ENCODE measurements at regions not wholly inside any gene's neighbourhood (a gene's known extent, or its start where the extent isn't known, plus 50 kb on each side); places are given as distances from the start of the nearest gene placed in this dataset.
"Not testable (repeated sequence)": the region's sequence is repeated elsewhere in the genome, so short reads cannot be mapped to it uniquely, and the experiment has no call there.

- no peak for DNase-seq (ENCODE audit: low spot score)
Measured at GRCh38 chr16:65837464-65837863, 529.0 kb upstream of the CDH5 start.

DNA sequence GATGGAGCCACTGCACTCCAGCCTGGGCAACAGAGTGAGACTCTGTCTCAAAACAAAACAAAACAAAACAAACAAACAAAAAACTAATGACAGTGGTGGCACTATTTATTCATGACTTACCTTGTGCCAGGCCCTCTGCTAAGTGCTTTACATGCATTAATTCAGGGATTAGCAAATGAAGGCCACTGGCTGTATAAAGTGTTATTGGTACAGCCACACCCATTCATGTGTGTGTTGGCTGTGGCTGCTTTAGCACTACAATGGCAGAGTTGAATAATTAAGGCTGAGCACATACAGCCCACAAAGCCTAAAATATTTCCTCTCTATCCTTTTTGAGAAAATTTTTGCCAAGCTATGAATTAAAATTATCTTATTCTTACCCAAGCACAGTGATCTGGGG lies 531.8 kb upstream of the CDH5 start:
- DNase-seq (ENCODE audit: low spot score): no peak

- no peak for DNase-seq (ENCODE audit: low spot score)
Measured at GRCh38 chr16:65833171-65833871, 533.2 kb upstream of the CDH5 start.

- no peak for DNase-seq (ENCODE audit: low spot score)
Measured at GRCh38 chr16:65832679-65833078, 533.8 kb upstream of the CDH5 start.

GRCh38 chr16:65831903-65832666 lies 534.4 kb upstream of the CDH5 start:
- DNase-seq (ENCODE audit: low spot score): no peak

DNA sequence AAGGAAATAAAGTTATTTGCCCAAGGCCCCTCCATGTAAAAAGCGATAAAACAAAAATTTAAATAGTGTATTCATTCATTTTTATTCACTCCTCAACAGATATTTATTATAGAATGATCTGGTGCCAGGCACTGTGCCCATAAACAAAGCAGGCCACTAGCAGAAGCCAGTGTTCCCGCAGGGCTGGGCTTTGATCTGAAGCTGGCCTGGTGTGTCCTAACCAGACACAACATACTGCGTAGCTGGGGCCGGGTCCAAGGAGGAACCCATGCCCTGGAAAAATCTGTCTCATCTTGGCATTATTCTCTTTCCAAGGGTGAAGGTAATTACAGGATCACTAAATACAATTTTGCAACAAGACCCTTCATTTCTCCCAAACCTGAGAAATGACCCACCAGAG lies 537.4 kb upstream of the CDH5 start:
- no peak for DNase-seq (ENCODE audit: low spot score)

- no peak for DNase-seq (ENCODE audit: low spot score)
Measured at GRCh38 chr16:65828296-65828695, 538.2 kb upstream of the CDH5 start.

GRCh38 chr16:65827231-65827630 lies 539.3 kb upstream of the CDH5 start:
- no peak for DNase-seq (ENCODE audit: low spot score)

GRCh38 chr16:65825191-65825856 lies 541.2 kb upstream of the CDH5 start:
- DNase-seq (ENCODE audit: low spot score): no peak

GRCh38 chr16:65822148-65822547 lies 544.3 kb upstream of the CDH5 start:
- no peak for DNase-seq (ENCODE audit: low spot score)

- DNase-seq (ENCODE audit: low spot score): no peak
Measured at GRCh38 chr16:65819136-65819898, 547.2 kb upstream of the CDH5 start.

DNA sequence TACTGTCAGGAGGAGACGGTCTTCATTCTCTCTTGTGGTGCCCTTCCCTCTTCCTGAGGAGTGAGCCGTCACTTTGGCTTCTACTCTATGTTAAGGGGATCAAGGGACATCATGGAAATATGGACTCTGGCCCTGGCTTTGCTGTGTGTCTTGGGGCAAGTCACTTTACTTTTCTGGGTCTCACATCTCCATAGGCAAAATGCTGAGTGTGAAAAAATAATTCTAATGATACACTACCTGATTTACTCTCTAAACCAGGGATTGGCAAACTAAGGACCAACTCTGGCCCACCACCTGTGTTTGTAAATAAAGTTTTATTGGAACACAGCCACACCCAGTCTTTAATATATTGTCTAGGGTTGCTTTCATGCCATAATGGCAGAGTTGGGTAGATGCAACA lies 548.7 kb upstream of the CDH5 start:
- no peak for DNase-seq (ENCODE audit: low spot score)

DNA sequence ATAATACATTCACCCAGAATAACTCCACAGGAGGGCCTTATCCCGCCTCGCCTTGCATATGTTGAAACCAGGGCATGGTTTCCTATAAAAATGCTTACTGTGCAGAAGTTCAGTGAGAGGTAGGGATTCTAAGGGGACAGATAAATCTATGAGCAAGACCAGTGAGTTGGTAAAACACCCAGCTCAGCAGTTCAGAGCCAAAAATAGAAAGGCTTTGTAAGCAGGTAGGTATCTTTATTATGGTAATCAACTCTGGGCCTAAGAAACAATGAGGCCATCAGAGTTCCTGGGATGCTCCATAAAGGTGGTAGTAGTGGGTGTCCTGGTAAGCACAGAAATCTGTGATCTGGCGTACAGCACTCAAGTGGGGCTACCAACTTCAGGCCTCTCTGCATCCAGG lies 549.4 kb upstream of the CDH5 start:
- DNase-seq (ENCODE audit: low spot score): no peak

GRCh38 chr16:65816556-65816955 lies 549.9 kb upstream of the CDH5 start:
- no peak for DNase-seq (ENCODE audit: low spot score)

- no peak for DNase-seq (ENCODE audit: low spot score)
Measured at GRCh38 chr16:65815707-65816106, 550.8 kb upstream of the CDH5 start.

GRCh38 chr16:65813879-65814278 lies 552.6 kb upstream of the CDH5 start:
- not testable (repeated sequence) for DNase-seq (ENCODE audit: low spot score)

DNA sequence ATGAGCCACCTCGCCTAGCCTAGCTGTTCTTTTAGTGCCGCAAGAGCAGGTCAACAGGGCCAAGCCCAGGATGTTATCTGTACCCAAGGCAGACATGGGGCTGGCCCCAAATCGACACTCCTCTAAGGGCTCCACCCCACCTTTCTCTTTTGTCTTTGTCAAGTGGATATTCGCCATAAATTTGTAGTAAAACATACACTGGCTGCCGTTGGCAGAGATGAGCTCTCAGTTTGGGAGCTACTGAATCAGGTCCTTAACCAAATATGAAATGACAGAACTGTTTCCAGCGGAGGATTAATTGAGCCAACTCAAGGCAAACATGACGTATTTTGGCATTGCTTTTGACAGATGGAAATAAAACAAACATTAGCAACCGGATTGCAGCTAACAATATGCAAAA lies 556.9 kb upstream of the CDH5 start:
- no peak for DNase-seq (ENCODE audit: low spot score)

DNA sequence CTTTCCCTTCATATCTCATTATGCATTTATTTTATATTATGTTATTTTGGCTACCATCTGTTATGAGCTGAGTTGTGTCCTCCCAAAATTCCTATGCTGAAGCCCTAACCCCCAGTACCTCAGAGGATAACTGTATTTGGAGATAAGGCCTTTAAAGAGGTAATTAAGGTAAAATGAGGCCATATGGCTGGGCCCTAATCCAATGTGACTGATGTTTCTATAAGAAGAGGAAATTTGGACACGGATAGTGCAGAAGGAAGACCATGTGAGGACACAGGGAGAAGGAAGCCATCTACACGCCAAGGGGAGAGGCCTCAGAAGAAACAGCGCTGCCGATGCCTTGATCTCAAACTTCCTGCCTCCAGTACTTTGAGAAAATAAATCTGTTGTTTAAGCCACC lies 557.7 kb upstream of the CDH5 start:
- no peak for DNase-seq (ENCODE audit: low spot score)

GRCh38 chr16:65807858-65808257 lies 558.6 kb upstream of the CDH5 start:
- no peak for DNase-seq (ENCODE audit: low spot score)

- DNase-seq (ENCODE audit: low spot score): not testable (repeated sequence)
Measured at GRCh38 chr16:65805704-65806103, 560.8 kb upstream of the CDH5 start.

- no peak for DNase-seq (ENCODE audit: low spot score)
Measured at GRCh38 chr16:65796481-65796880, 570.0 kb upstream of the CDH5 start.

- no peak for DNase-seq (ENCODE audit: low spot score)
Measured at GRCh38 chr16:65794973-65795372, 571.5 kb upstream of the CDH5 start.

All from Ammon's horn (tissue), 1 donor.